ENCODE measurements at regions not wholly inside any gene's neighbourhood (a gene's known extent, or its start where the extent isn't known, plus 50 kb on each side); places are given as distances from the start of the nearest gene placed in this dataset.

DNA sequence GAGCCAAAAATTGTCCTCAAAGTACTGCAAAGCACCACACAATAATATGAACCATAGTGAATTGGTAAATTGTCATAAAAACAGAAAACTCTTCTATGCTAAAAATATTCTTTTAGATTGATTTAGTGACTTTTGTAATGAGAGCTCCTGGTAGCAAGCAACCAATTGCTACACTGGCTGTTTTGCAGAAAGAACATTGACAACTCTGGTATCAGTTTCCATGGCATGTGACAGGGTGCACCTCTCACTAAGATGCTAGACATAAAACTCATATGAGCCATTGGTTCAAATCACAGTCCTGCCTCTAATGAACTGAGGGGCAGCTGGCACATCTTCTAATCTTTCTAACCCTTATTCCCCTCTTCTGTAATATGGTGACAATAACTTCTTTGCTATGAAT lies 212.2 kb downstream of the HS3ST1 start:
- Histone ChIP-seq H3K4me3 (no peak overlapping the region), H3K9me3 (no peaks in the 10 kb centered on the region), H3K27ac (no peak overlapping the region), H3K4me1 (no peaks in the 10 kb centered on the region), H3K27me3 (no peaks in the 10 kb centered on the region), H3K36me3 (no peaks in the 10 kb centered on the region)
- DNase-seq (ENCODE audit: low spot score in 2 of 2) = no peak
- TF ChIP-seq, protein P1, sequence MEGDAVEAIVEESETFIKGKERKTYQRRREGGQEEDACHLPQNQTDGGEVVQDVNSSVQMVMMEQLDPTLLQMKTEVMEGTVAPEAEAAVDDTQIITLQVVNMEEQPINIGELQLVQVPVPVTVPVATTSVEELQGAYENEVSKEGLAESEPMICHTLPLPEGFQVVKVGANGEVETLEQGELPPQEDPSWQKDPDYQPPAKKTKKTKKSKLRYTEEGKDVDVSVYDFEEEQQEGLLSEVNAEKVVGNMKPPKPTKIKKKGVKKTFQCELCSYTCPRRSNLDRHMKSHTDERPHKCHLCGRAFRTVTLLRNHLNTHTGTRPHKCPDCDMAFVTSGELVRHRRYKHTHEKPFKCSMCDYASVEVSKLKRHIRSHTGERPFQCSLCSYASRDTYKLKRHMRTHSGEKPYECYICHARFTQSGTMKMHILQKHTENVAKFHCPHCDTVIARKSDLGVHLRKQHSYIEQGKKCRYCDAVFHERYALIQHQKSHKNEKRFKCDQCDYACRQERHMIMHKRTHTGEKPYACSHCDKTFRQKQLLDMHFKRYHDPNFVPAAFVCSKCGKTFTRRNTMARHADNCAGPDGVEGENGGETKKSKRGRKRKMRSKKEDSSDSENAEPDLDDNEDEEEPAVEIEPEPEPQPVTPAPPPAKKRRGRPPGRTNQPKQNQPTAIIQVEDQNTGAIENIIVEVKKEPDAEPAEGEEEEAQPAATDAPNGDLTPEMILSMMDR (IDR thresholded peaks at IDR 0.05) = no peak
- TF ChIP-seq POLR2A (IDR thresholded peaks at IDR 0.05) = no peak
- no peak for TF ChIP-seq EP300 (IDR thresholded peaks at IDR 0.05)

DNA sequence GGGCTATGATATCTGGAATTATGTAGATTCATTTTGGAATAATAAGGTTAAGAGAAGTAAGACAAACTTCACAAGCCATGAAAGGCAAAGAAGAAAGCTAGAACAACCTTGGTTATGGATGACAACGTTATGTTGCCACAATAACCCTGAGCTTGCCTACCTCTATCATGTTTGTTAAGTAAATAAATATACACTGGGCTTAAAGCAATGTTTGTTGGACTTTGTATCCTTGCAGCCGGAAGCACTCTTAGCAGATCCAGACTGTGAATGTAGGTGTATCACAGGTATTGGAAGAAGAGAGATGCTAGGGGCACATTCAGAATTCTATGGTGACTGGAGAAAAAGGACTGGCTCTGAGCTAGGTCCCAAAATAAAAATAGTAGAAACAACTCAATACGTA lies 214.4 kb downstream of the HS3ST1 start:
- TF ChIP-seq POLR2A (IDR thresholded peaks at IDR 0.05) = no peak
- TF ChIP-seq, protein P1 (IDR thresholded peaks at IDR 0.05) = no peak
- WGBS, 2 donors = 85 to 89% methylated on average over 3 of the region's 3 CpGs

DNA sequence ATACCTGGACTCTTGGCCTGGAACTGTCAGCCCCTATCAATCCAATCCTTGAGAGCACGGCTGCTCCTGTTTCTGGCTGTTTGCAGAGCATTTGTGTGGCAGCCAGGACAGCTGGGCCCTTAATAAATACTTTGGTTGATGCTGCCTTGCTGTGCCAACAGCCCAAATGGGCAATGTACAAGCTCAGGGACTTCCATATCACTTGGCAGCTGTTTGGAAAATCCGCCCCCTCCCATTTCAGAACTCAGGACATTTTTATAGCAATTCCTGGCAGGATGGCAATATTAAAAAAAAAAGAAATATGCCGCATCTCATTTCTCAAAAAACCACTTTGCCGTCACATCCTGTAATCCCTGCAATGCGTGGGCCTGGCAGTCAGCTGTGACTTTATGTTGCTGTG lies 218.9 kb downstream of the HS3ST1 start:
- TF ChIP-seq EP300 (IDR thresholded peaks at IDR 0.05) (no peak), POLR2A (IDR thresholded peaks at IDR 0.05) (no peak)
- TF ChIP-seq, protein P1 (IDR thresholded peaks at IDR 0.05) = no peak
- H3K9me3 ChIP-seq = peaks cover 0 to 20% (median 0%) of the 10 kb centered on the region in 4 donors
- no peaks in the 10 kb centered on the region for H3K4me1 ChIP-seq
- H3K4me3 ChIP-seq = no peak overlapping the region
- no peaks in the 10 kb centered on the region for H3K36me3 ChIP-seq
- no peak for DNase-seq (ENCODE audit: low spot score in 2 of 2)
- H3K27me3 ChIP-seq = no peaks in the 10 kb centered on the region
- WGBS, 2 donors = 79 to 81% methylated on average over 5 of the region's 5 CpGs
- no peak overlapping the region for H3K27ac ChIP-seq

More for the DNA sequence above, 214.4 kb downstream of the HS3ST1 start:
- no peak for DNase-seq (ENCODE audit: low spot score in 2 of 2)
- Histone ChIP-seq H3K27me3 (no peaks in the 10 kb centered on the region), H3K4me3 (no peak overlapping the region), H3K36me3 (no peaks in the 10 kb centered on the region), H3K4me1 (no peaks in the 10 kb centered on the region), H3K27ac (no peak overlapping the region), H3K9me3 (no peaks in the 10 kb centered on the region)

DNA sequence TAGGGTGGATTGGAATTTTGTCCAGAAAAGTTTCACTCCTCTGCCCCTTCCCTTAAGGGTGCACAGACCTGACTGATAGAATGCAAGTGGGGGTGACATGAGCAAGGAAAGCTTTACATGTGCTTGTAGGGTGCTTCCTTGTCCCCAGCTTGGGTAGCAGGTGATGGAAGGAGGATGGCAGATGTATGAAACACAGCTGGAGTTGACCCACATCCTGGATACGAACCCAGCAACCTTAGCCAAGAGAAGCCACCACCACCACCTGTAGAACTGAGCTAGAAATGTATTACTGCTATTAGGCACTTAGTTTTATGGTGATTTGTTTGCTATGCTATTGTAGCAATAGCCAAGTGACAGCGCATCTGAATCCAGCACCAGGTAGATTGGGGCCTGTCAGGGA lies 227.4 kb downstream of the HS3ST1 start:
- Histone ChIP-seq H3K27ac (no peak overlapping the region), H3K36me3 (no peaks in the 10 kb centered on the region), H3K9me3 (no peaks in the 10 kb centered on the region), H3K4me3 (no peak overlapping the region), H3K27me3 (no peaks in the 10 kb centered on the region), H3K4me1 (no peaks in the 10 kb centered on the region)
- WGBS, 2 donors = 88 to 97% methylated on average over 2 of the region's 2 CpGs
- TF ChIP-seq EP300 (IDR thresholded peaks at IDR 0.05) = no peak
- TF ChIP-seq, protein P1 (IDR thresholded peaks at IDR 0.05) = no peak
- no peak for TF ChIP-seq POLR2A (IDR thresholded peaks at IDR 0.05)
- DNase-seq (ENCODE audit: low spot score in 2 of 2) = no peak

DNA sequence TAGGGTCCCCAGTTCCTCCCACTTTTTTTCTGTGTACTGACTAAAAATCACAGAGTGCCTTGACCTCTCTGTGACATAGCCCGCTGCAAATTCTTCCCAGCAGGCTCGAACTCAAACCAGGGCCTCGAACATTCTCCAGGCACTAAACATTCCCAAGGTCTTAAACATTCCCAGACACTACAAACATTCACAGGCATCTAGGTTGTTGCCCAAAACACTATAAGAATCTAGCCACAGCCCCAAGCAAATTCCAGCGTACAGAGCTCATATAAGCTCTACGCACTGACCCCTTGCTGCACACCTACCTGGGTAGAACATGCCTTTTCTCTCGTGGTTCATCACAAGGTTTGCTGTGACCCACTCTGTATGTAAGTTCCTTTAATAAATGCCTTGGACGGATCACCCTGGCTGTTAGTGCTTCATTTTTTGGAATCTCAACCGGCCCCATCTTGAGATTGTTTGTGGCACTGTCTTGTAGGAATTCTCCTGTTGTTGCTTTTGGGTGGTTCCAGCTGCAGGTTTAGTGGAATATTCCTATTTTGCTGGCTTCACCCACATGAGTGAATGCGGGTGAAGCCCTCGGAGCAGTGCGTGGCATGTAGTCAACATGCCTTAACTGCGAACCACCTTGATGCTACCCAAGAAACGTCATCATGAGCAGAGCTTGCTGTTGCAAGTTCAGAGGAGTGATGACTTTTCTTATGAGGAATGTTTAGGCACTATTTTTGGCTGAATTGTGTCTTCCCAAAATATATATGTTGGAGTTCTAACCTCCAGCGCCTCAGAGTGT lies 230.0 kb downstream of the HS3ST1 start:
- Histone ChIP-seq H3K4me1 (no peaks in the 10 kb centered on the region), H3K9me3 (no peaks in the 10 kb centered on the region)

More for the DNA sequence above, 230.0 kb downstream of the HS3ST1 start:
- 81 to 89% methylated on average over 14 of the region's 14 CpGs for WGBS, 2 donors
- Histone ChIP-seq H3K4me3 (no peak overlapping the region), H3K27ac (no peak overlapping the region), H3K36me3 (no peaks in the 10 kb centered on the region), H3K27me3 (no peaks in the 10 kb centered on the region)
- no peak for TF ChIP-seq POLR2A (IDR thresholded peaks at IDR 0.05)
- no peak for TF ChIP-seq EP300 (IDR thresholded peaks at IDR 0.05)
- TF ChIP-seq, protein P1 (IDR thresholded peaks at IDR 0.05) = no peak
- no peak for DNase-seq (ENCODE audit: low spot score in 2 of 2)

Data from tibial nerve (tissue), 4 donors.